OCI-LY3 (cell line): ENCODE measurements at regions not wholly inside any gene's neighbourhood (a gene's known extent, or its start where the extent isn't known, plus 50 kb on each side); places are given as distances from the start of the nearest gene placed in this dataset.

Experiments used
- EZH2phosphoT487 ChIP-seq: fragments of 200-600 bp; shearing (Covaris generic); IDR thresholded peaks from 2 replicates; pipeline ENCODE4 v1.6.1; 2018; ENCODE audit warnings: antibody characterized with exemption, mixed run types, low read depth
- TF ChIP-seq, protein P1 (sequence below): fragments of 200-600, 300-600 bp; sonication (generic); IDR thresholded peaks from 2 replicates; pipeline ENCODE4 v1.5.1; 2014; ENCODE audit warnings: antibody characterized with exemption, low read length, low read depth

GRCh38 chr9:84207491-84207951 is 133.0 kb downstream of the SLC28A3 start:
- TF ChIP-seq, protein P1, sequence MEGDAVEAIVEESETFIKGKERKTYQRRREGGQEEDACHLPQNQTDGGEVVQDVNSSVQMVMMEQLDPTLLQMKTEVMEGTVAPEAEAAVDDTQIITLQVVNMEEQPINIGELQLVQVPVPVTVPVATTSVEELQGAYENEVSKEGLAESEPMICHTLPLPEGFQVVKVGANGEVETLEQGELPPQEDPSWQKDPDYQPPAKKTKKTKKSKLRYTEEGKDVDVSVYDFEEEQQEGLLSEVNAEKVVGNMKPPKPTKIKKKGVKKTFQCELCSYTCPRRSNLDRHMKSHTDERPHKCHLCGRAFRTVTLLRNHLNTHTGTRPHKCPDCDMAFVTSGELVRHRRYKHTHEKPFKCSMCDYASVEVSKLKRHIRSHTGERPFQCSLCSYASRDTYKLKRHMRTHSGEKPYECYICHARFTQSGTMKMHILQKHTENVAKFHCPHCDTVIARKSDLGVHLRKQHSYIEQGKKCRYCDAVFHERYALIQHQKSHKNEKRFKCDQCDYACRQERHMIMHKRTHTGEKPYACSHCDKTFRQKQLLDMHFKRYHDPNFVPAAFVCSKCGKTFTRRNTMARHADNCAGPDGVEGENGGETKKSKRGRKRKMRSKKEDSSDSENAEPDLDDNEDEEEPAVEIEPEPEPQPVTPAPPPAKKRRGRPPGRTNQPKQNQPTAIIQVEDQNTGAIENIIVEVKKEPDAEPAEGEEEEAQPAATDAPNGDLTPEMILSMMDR, result no peak
- no peak for TF ChIP-seq EZH2phosphoT487
